SH-SY5Y (cell line): ENCODE measurements at regions not wholly inside any gene's neighbourhood (a gene's known extent, or its start where the extent isn't known, plus 50 kb on each side); places are given as distances from the start of the nearest gene placed in this dataset.

Source experiments
- GATA2 ChIP-seq: IDR thresholded peaks from 2 replicates; pipeline ENCODE4 v1.6.1; 2011; ENCODE audit warnings: mild to moderate bottlenecking, low read depth, low read length
- GATA3 ChIP-seq: IDR thresholded peaks from 2 replicates; pipeline ENCODE4 v1.6.1; 2011; ENCODE audit warnings: low read depth, mild to moderate bottlenecking, low read length, moderate library complexity

DNA sequence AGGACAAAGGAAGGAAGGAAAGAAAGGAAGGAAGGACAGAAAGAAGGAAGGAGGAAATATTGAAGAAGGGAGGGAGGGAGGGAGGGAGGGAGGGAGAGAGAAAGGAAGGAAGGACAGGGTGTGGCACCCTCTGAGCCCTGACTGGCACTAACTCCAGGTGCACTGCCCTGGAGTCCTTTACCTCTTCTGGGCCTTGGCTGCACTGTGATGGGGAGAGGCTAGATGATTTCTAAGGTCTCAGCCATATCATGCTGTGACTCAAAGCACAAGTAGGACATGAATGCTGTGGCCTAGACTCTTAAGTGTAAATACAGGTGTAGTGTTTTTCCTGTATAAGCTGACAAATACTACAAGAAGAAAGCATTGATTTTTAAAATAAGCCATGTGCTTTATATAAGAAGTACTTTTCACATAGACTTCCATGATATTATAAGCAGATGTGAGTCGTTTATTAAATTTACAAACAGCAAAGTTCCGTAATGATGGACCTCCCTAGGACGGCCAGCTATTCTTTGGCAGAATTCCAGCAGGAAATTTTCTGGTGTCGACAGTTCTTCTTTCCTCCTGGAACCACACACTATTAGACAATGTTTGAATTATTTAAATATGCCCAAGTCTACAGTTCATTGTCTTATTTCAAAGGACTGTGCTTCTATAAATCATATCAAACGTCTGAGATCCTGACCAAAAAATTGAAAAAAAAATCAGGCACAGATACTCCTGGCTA lies 213.8 kb upstream of the C2CD4B start:
- no peak for TF ChIP-seq GATA2
- no peak for TF ChIP-seq GATA3
